GM06990 (cell line): ENCODE measurements at regions not wholly inside any gene's neighbourhood (a gene's known extent, or its start where the extent isn't known, plus 50 kb on each side); places are given as distances from the start of the nearest gene placed in this dataset.

ENCODE experiments used
- DNase-seq: peaks from one replicate; pipeline ENCODE4 v3.0.0-alpha.2; 2011; ENCODE audit not compliant: insufficient read length; ENCODE audit errors: extremely low read depth
- H3K27me3 ChIP-seq: replicated peaks from 2 replicates; pipeline ENCODE4 v1.6.0; 2011; ENCODE audit warnings: low read length; ENCODE audit not compliant: control insufficient read depth, insufficient read depth
- H3K36me3 ChIP-seq: 2 replicates; pipeline ENCODE4 v1.5.1; 2011; ENCODE audit warnings: low read length; ENCODE audit not compliant: control insufficient read depth, insufficient read depth
- H3K4me3 ChIP-seq: replicated peaks from 2 replicates; pipeline ENCODE4 v1.5.1; 2011; ENCODE audit warnings: low read depth, mild to moderate bottlenecking, control low read depth, low read length
- CTCF ChIP-seq: IDR thresholded peaks from 2 replicates; pipeline ENCODE4 v1.5.1; 2011; ENCODE audit warnings: low read length, control low read depth, mild to moderate bottlenecking, inconsistent platforms; ENCODE audit not compliant: insufficient read depth, poor library complexity, severe bottlenecking

GRCh38 chr13:74300162-74300561 is 166.0 kb upstream of the KLF12 start:
- TF ChIP-seq CTCF: no peak
- no peaks in the 10 kb centered on the region for H3K27me3 ChIP-seq
- H3K36me3 ChIP-seq: no peaks in the 10 kb centered on the region
- no peak for DNase-seq
- no peak overlapping the region for H3K4me3 ChIP-seq

- no peak for TF ChIP-seq CTCF
Observed at GRCh38 chr13:74299721-74300120, 165.5 kb upstream of the KLF12 start.

GRCh38 chr13:74298923-74299322 is 164.7 kb upstream of the KLF12 start:
- DNase-seq: no peak

More at GRCh38 chr13:74299721-74300120, 165.5 kb upstream of the KLF12 start:
- no peak for DNase-seq
- no peaks in the 10 kb centered on the region; the same call in 1 of the 2 replicates for H3K27me3 ChIP-seq
- no peak overlapping the region for H3K4me3 ChIP-seq
- H3K36me3 ChIP-seq: no peaks in the 10 kb centered on the region

GRCh38 chr13:74289861-74290773 is 155.9 kb upstream of the KLF12 start:
- DNase-seq: peak; percentile 33
- no peaks in the 10 kb centered on the region for H3K36me3 ChIP-seq
- no peak overlapping the region for H3K4me3 ChIP-seq
- no peak for TF ChIP-seq CTCF
- no peaks in the 10 kb centered on the region; the same call in 1 of the 2 replicates for H3K27me3 ChIP-seq

More at GRCh38 chr13:74298923-74299322, 164.7 kb upstream of the KLF12 start:
- Histone ChIP-seq H3K36me3 (no peaks in the 10 kb centered on the region), H3K27me3 (no peaks in the 10 kb centered on the region; the same call in 1 of the 2 replicates), H3K4me3 (no peak overlapping the region)
- TF ChIP-seq CTCF: no peak

GRCh38 chr13:74289107-74289506 is 154.9 kb upstream of the KLF12 start:
- no peak overlapping the region for H3K4me3 ChIP-seq
- DNase-seq: no peak

More at GRCh38 chr13:74289107-74289506, 154.9 kb upstream of the KLF12 start:
- Histone ChIP-seq H3K27me3 (no peaks in the 10 kb centered on the region), H3K36me3 (no peaks in the 10 kb centered on the region)
- no peak for TF ChIP-seq CTCF
